OCI-LY7 (cell line): ENCODE measurements at regions not wholly inside any gene's neighbourhood (a gene's known extent, or its start where the extent isn't known, plus 50 kb on each side); places are given as distances from the start of the nearest gene placed in this dataset.

ENCODE experiments used
- BruUV-seq: library from RNA; stranded (reverse); fragments of 400-500 nt; replicated peaks from 2 replicates; lab custom pipeline; 2021; lab: Mats Ljungman, UMichigan
- CTCF ChIA-PET: fragments of 300-600 bp; sonication (Branson Sonifier 250); formaldehyde crosslinking; loops from one replicate; lab custom pipeline; 2022; ENCODE audit warnings: antibody characterized with exemption; ENCODE audit not compliant: unreplicated experiment; lab: Charles Lee
- POLR2A ChIA-PET: fragments of 300-600 bp; sonication (Branson Sonifier 250); formaldehyde crosslinking; loops from one replicate; lab custom pipeline; 2022; ENCODE audit warnings: antibody characterized with exemption; lab: Charles Lee
- DNase-seq: peaks from one replicate; pipeline ENCODE4 v3.0.0-alpha.2; 2015; ENCODE audit warnings: low spot score
- H2AFZ ChIP-seq: fragments of 200-600 bp; sonication (generic), shearing (Covaris generic); 2 replicates; pipeline ENCODE4 v1.6.1; 2014; ENCODE audit warnings: mild to moderate bottlenecking, antibody characterized with exemption, low read length, moderate library complexity
- H3K27ac ChIP-seq: fragments of 200-600 bp; sonication (generic); 2 replicates; pipeline ENCODE4 v1.5.1; 2014; ENCODE audit warnings: mixed run types, low read depth, mild to moderate bottlenecking, moderate library complexity, low read length, inconsistent platforms; ENCODE audit not compliant: poor library complexity, severe bottlenecking
- H3K36me3 ChIP-seq: fragments of 200-600 bp; sonication (generic); 2 replicates; pipeline ENCODE4 v1.6.1; 2014; ENCODE audit warnings: mild to moderate bottlenecking, antibody characterized with exemption, low read length, moderate library complexity, mixed read lengths; ENCODE audit not compliant: insufficient read depth
- H3K4me1 ChIP-seq: fragments of 200-600 bp; sonication (generic); 2 replicates; pipeline ENCODE4 v1.5.1; 2014; ENCODE audit warnings: mild to moderate bottlenecking, low read length; ENCODE audit not compliant: insufficient read depth, poor library complexity, severe bottlenecking
- H3K4me2 ChIP-seq: fragments of 200-600 bp; sonication (generic); 2 replicates; pipeline ENCODE4 v1.6.1; 2014; ENCODE audit warnings: mild to moderate bottlenecking, low read length
- H3K4me3 ChIP-seq: fragments of 200-600 bp; sonication (generic); 2 replicates; pipeline ENCODE4 v1.5.1; 2014; ENCODE audit warnings: mild to moderate bottlenecking, low read depth, low read length; ENCODE audit not compliant: poor library complexity, severe bottlenecking
- H3K79me2 ChIP-seq: fragments of 200-600 bp; sonication (generic); 2 replicates; pipeline ENCODE4 v1.6.1; 2016; ENCODE audit warnings: low read depth, mild to moderate bottlenecking, low read length, moderate library complexity, mixed read lengths; ENCODE audit not compliant: insufficient read depth
- H3K9me2 ChIP-seq: fragments of 200-600 bp; sonication (generic); 2 replicates; pipeline ENCODE4 v1.6.1; 2016; ENCODE audit warnings: mild to moderate bottlenecking, low read length, mixed read lengths; ENCODE audit not compliant: insufficient read depth
- H3K9me3 ChIP-seq: fragments of 200-600 bp; sonication (generic); 2 replicates; pipeline ENCODE4 v1.6.1; 2014; ENCODE audit warnings: mild to moderate bottlenecking, mixed run types, low read length, mixed read lengths
- H4K20me1 ChIP-seq: fragments of 200-600 bp; sonication (generic); 2 replicates; pipeline ENCODE4 v1.6.1; 2014; ENCODE audit warnings: mild to moderate bottlenecking, antibody characterized with exemption, low read length, moderate library complexity, mixed read lengths; ENCODE audit not compliant: insufficient read depth
- EZH2phosphoT487 ChIP-seq: fragments of 200-600 bp; sonication (generic); IDR thresholded peaks from 2 replicates; pipeline ENCODE4 v1.6.1; 2018; ENCODE audit warnings: low read depth, borderline replicate concordance, mild to moderate bottlenecking, mixed run types, antibody characterized with exemption, low read length, moderate library complexity, mixed read lengths
- intact Hi-C: fragments of 100-400 bp; cut with micrococcal nuclease; formaldehyde crosslinking; loops from one replicate; pipeline ENCODE4 v1.10.0; 2022; ENCODE audit not compliant: unreplicated experiment
- TF ChIP-seq, protein P1 (sequence below): fragments of 200-600 bp; sonication (generic); conservative IDR thresholded peaks from 2 replicates; pipeline ENCODE4 v1.5.1; 2014; ENCODE audit warnings: mild to moderate bottlenecking, antibody characterized with exemption, low read length, moderate library complexity, mixed read lengths

DNA sequence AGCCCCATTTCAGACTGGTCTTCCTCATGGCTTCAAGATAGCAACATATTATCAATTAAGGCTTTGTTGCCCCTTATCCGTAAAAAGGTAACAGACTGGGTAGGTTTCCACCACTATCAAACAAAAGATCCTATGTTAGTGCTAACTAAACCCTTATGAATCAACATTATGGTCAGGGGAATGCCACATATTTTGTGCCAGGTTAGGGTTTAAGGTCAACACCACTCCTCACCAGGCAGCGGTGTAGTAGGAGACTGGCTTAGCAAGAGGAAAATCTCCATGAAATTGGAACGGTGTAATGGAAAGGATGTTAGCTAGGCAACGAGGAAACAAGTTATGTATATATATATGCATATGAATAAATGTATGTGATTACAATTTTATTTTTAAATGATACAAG is 655.8 kb downstream of the TLR4 start:
- Histone ChIP-seq H3K9me3 (no peaks in the 10 kb centered on the region), H3K4me1 (no peaks in the 10 kb centered on the region), H3K4me3 (no peak overlapping the region), H3K4me2 (no peak overlapping the region), H2AFZ (no peak overlapping the region), H3K36me3 (no peaks in the 10 kb centered on the region), H3K27ac (no peak overlapping the region), H4K20me1 (no peaks in the 10 kb centered on the region), H3K79me2 (no peaks in the 10 kb centered on the region), H3K9me2 (no peaks in the 10 kb centered on the region)
- ChIA-PET CTCF (no interaction called here), POLR2A (no interaction called here)
- TF ChIP-seq EZH2phosphoT487: no peak
- TF ChIP-seq, protein P1, sequence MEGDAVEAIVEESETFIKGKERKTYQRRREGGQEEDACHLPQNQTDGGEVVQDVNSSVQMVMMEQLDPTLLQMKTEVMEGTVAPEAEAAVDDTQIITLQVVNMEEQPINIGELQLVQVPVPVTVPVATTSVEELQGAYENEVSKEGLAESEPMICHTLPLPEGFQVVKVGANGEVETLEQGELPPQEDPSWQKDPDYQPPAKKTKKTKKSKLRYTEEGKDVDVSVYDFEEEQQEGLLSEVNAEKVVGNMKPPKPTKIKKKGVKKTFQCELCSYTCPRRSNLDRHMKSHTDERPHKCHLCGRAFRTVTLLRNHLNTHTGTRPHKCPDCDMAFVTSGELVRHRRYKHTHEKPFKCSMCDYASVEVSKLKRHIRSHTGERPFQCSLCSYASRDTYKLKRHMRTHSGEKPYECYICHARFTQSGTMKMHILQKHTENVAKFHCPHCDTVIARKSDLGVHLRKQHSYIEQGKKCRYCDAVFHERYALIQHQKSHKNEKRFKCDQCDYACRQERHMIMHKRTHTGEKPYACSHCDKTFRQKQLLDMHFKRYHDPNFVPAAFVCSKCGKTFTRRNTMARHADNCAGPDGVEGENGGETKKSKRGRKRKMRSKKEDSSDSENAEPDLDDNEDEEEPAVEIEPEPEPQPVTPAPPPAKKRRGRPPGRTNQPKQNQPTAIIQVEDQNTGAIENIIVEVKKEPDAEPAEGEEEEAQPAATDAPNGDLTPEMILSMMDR: no peak
- no peak for DNase-seq
- intact Hi-C loops: no loop called here
- BruUV-seq: no TSS peak

DNA sequence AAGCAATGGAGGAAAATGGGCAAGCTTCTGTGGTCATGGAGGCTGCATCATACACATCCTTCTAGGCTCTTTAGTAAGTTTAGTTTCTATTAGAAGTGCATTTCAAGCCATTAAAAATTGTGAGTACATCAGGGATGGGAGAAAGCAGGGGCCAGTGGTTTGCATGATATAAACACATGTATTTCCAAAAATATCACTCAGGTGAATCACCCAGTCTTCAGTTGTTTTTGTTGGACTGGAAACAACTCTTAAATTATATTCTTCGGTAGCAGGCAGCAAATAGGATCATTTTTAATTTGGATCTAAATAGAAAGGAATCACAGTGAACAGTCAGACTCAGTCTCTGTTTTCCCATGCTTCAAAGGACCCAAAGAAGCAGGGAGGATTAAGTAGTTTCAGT is 657.9 kb downstream of the TLR4 start:
- Histone ChIP-seq H3K27ac (no peak overlapping the region), H2AFZ (no peak overlapping the region), H3K9me2 (no peaks in the 10 kb centered on the region), H4K20me1 (no peaks in the 10 kb centered on the region), H3K4me3 (no peak overlapping the region), H3K4me2 (no peak overlapping the region), H3K9me3 (no peaks in the 10 kb centered on the region), H3K79me2 (no peaks in the 10 kb centered on the region), H3K4me1 (no peaks in the 10 kb centered on the region), H3K36me3 (no peaks in the 10 kb centered on the region)
- ChIA-PET POLR2A (no interaction called here), CTCF (no interaction called here)
- no TSS peak for BruUV-seq
- intact Hi-C loops: no loop called here
- TF ChIP-seq, protein P1: no peak
- no peak for TF ChIP-seq EZH2phosphoT487
- no peak for DNase-seq

DNA sequence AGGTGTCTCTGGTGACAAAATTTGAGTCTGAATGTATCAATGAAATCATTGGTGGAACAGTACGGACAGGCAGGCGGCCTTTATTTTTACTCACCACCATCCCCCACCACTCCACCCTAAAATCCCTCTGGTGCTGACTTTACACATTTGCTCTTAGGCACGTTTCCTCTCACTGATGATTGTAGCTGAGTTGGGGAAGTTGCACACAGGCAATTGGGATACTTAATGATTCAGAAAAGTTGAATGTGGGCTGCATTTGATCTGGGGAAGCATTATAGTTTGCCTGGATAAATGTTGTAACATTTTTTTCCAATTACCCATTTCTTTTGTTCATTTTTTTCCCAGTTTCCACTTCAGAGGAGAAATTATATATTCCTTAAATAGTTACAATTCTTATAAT is 658.4 kb downstream of the TLR4 start:
- H2AFZ ChIP-seq: no peak overlapping the region
- H3K36me3 ChIP-seq: no peaks in the 10 kb centered on the region
- DNase-seq: no peak
- no peak overlapping the region for H3K27ac ChIP-seq
- CTCF ChIA-PET: no interaction called here
- no peaks in the 10 kb centered on the region for H3K79me2 ChIP-seq
- H3K4me3 ChIP-seq: no peak overlapping the region
- intact Hi-C loops: no loop called here
- H3K4me2 ChIP-seq: no peak overlapping the region
- POLR2A ChIA-PET: no interaction called here
- no peaks in the 10 kb centered on the region for H3K9me2 ChIP-seq
- H3K9me3 ChIP-seq: no peaks in the 10 kb centered on the region
- BruUV-seq: no TSS peak
- H3K4me1 ChIP-seq: no peaks in the 10 kb centered on the region
- TF ChIP-seq EZH2phosphoT487: no peak
- TF ChIP-seq, protein P1: no peak
- H4K20me1 ChIP-seq: no peaks in the 10 kb centered on the region
